Right lobe of liver (tissue), 4 donors: ENCODE measurements at regions not wholly inside any gene's neighbourhood (a gene's known extent, or its start where the extent isn't known, plus 50 kb on each side); places are given as distances from the start of the nearest gene placed in this dataset.

ENCODE experiments used
- CTCF ChIP-seq, 4 donors: fragments of 200-600 bp in 3 of 4; fragments of 450-650 bp in 1 of 4; IDR thresholded peaks; one replicate each; pipeline versions ENCODE4 v1.5.1 to v1.8.0; 2016 to 2022; ENCODE audit warnings: antibody characterized with exemption in 4 of 4, mild to moderate bottlenecking in 2 of 4
- POLR2A ChIP-seq: fragments of 450-650 bp; IDR thresholded peaks from one replicate; pipeline ENCODE4 v1.6.1; 2017; ENCODE audit warnings: antibody characterized with exemption, mild to moderate bottlenecking
- donor health status: DM: no; HTN: no; CAD: no.
- donor health status: DM: no; HTN: no; CAD: no.
- donor health status: DM: no; HTN: yes; CAD: no.

GRCh38 chr12:113719911-113720591 lies 246.1 kb downstream of the RBM19 start:
- TF ChIP-seq CTCF (IDR thresholded peaks at IDR 0.05): no peak
- TF ChIP-seq POLR2A: no peak
